Peyer's patch (tissue), 4 donors: ENCODE measurements at regions not wholly inside any gene's neighbourhood (a gene's known extent, or its start where the extent isn't known, plus 50 kb on each side); places are given as distances from the start of the nearest gene placed in this dataset.

Source experiments
- POLR2A ChIP-seq, 2 donors: fragments of 450-650 bp; IDR thresholded peaks; one replicate each; pipeline ENCODE4 v1.5.1; 2017; ENCODE audit warnings: antibody characterized with exemption in 2 of 2, mild to moderate bottlenecking in 2 of 2, moderate library complexity in 2 of 2
- TF ChIP-seq, protein P1 (sequence below), 6 experiments: fragments of 450-650 bp in 4 of 6; fragments of 200-600 bp in 2 of 6; sonication (generic) in 1 of 6; IDR thresholded peaks; one replicate each; pipeline ENCODE4 v1.5.1; 2017 to 2019; ENCODE audit warnings: antibody characterized with exemption in 6 of 6, mild to moderate bottlenecking in 3 of 6, moderate library complexity in 1 of 6

DNA sequence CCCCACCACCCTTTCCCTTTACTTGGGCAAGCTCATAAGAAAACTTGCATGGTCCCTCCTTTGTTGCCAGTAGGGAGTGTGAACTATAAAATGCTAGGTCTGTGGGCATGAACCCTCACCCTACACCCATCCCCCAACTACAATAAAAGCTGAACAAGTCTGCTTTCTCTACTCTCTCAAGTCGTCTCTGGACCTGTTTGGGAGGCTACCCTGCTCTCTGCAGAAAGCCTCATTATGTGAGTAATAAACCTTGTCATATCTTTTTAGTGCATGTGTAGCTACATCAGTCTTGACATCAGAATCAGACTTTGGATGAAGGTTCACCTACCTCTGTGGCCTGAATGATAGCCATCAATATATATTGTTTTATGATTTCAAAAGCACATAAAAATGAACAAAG is 155.4 kb upstream of the FAM241A start:
- TF ChIP-seq, protein P1, sequence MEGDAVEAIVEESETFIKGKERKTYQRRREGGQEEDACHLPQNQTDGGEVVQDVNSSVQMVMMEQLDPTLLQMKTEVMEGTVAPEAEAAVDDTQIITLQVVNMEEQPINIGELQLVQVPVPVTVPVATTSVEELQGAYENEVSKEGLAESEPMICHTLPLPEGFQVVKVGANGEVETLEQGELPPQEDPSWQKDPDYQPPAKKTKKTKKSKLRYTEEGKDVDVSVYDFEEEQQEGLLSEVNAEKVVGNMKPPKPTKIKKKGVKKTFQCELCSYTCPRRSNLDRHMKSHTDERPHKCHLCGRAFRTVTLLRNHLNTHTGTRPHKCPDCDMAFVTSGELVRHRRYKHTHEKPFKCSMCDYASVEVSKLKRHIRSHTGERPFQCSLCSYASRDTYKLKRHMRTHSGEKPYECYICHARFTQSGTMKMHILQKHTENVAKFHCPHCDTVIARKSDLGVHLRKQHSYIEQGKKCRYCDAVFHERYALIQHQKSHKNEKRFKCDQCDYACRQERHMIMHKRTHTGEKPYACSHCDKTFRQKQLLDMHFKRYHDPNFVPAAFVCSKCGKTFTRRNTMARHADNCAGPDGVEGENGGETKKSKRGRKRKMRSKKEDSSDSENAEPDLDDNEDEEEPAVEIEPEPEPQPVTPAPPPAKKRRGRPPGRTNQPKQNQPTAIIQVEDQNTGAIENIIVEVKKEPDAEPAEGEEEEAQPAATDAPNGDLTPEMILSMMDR (IDR thresholded peaks at IDR 0.05) = no peak
- no peak for TF ChIP-seq POLR2A (IDR thresholded peaks at IDR 0.05)
